ENCODE measurements at regions not wholly inside any gene's neighbourhood (a gene's known extent, or its start where the extent isn't known, plus 50 kb on each side); places are given as distances from the start of the nearest gene placed in this dataset.

DNA sequence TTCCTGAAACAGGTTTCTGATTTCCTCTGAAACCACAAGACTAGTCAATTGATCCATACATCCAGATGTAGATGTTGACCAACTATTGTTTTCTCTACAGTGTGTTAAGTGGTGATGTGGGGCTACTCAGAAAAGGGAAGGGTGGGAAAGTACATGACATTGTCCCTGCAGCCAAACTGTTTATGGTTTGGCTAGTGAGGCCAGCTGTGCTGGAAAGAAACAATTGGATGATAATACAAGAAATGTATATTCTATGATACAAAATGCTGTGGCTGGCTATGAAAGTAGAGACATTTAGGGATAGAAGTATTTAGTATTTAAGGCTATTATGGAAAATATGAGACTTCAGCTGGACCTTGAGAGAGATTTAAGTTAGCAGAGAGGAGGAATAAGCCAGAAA, 244.5 kb downstream of the ADGRL2 start:
- DNase-seq: no peak

DNA sequence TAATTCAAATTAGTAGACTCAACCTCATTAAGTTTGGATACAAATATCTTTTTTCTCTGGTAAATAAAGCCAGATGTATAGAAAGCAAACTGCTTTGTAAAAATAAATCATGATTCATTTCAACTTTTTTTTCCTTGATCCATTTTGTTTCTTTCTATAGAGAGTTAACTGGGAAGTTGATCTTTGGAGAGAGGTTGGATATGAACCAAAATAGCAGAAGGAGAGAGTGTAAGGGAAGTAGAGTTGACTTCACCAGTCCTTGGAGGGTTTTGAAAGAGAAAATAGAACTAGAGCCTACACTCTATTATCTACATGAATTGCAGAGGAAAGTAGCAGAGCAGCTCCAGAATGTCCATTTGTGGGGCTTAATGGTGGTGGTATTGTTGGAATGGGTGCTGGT, 243.8 kb downstream of the ADGRL2 start:
- DNase-seq: no peak

GRCh38 chr1:82044111-82044510, 243.4 kb downstream of the ADGRL2 start:
- no peak for DNase-seq

DNA sequence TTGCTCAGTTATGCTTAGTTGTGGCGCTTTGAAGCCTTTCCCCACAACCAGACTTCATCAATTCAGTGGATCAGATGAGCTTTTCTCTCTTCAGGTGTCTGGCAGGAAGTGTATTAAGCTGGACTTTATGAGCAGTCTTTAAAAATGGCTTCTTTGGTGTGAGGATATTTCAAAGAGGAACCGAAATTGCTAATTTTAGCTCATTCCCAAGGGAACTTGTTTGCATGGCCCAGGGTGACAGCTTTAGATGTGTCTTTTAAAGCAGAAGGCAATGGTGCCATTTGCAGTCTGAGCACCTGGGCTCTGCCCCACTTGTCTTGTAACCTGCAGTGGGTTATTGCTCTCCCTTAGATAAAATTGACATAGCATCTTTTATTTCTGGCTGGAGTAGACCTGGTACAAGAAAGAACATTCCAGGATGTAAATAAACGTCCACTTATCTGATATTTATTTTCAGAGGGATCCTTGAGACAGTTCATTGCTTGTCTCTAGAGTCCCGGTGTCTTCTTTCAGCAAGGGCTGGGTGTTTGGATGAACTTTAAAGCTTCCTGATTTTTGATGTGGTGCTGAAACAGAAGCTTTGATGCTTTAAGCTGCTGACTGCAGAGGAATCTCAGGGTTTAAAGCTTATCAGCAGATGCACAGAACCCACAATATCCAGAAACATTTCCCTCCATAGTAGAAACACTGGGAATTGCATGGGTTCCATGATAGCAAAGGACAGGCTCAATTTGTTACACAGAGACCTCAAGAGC, 241.7 kb downstream of the ADGRL2 start:
- no peak for DNase-seq

All from amygdala (tissue), 56 donors.